ENCODE measurements at regions not wholly inside any gene's neighbourhood (a gene's known extent, or its start where the extent isn't known, plus 50 kb on each side); places are given as distances from the start of the nearest gene placed in this dataset.

GRCh38 chr7:25895792-25896171, 256.2 kb upstream of the NFE2L3 start:
- DNase-seq: no peak

GRCh38 chr7:25897261-25897782, 254.7 kb upstream of the NFE2L3 start:
- no peak for DNase-seq

- DNase-seq: no peak
Measured at GRCh38 chr7:25900245-25900644, 251.8 kb upstream of the NFE2L3 start.

- no peak for DNase-seq
Measured at GRCh38 chr7:25900877-25901276, 251.1 kb upstream of the NFE2L3 start.

GRCh38 chr7:25901658-25902057, 250.3 kb upstream of the NFE2L3 start:
- DNase-seq: no peak

- DNase-seq: no peak
Measured at GRCh38 chr7:25906003-25906402, 246.0 kb upstream of the NFE2L3 start.

GRCh38 chr7:25906760-25907159, 245.2 kb upstream of the NFE2L3 start:
- DNase-seq: no peak

GRCh38 chr7:25907214-25907613, 244.8 kb upstream of the NFE2L3 start:
- DNase-seq: no peak

GRCh38 chr7:25907731-25908130, 244.3 kb upstream of the NFE2L3 start:
- DNase-seq: no peak

GRCh38 chr7:25908154-25908949, 243.6 kb upstream of the NFE2L3 start:
- DNase-seq: no peak

GRCh38 chr7:25911738-25912607, 240.0 kb upstream of the NFE2L3 start:
- DNase-seq: no peak

- DNase-seq: peak; percentile 28
Measured at GRCh38 chr7:25913598-25914224, 238.3 kb upstream of the NFE2L3 start.

- DNase-seq: no peak
Measured at GRCh38 chr7:25918731-25919130, 233.3 kb upstream of the NFE2L3 start.

GRCh38 chr7:25922296-25922695, 229.7 kb upstream of the NFE2L3 start:
- DNase-seq: no peak

GRCh38 chr7:25923741-25924460, 228.1 kb upstream of the NFE2L3 start:
- DNase-seq: no peak

- DNase-seq: no peak
Measured at GRCh38 chr7:25926009-25926408, 226.0 kb upstream of the NFE2L3 start.

GRCh38 chr7:25926451-25926850, 225.5 kb upstream of the NFE2L3 start:
- DNase-seq: no peak

GRCh38 chr7:25926891-25927625, 224.9 kb upstream of the NFE2L3 start:
- no peak for DNase-seq

GRCh38 chr7:25927626-25927978, 224.4 kb upstream of the NFE2L3 start:
- no peak for DNase-seq

- DNase-seq: no peak
Measured at GRCh38 chr7:25928549-25929330, 223.3 kb upstream of the NFE2L3 start.

- no peak for DNase-seq
Measured at GRCh38 chr7:25929448-25929847, 222.6 kb upstream of the NFE2L3 start.

All from NCI-H2107 (cell line).